A549 (cell line): ENCODE measurements at regions not wholly inside any gene's neighbourhood (a gene's known extent, or its start where the extent isn't known, plus 50 kb on each side); places are given as distances from the start of the nearest gene placed in this dataset.

Source experiments
- ESRRA ChIP-seq: fragments of 150-350 bp; IDR thresholded peaks from 2 replicates; pipeline ENCODE4 v1.6.1; 2014; ENCODE audit warnings: mild to moderate bottlenecking, low read length, borderline replicate concordance
- POLR2A ChIP-seq: IDR thresholded peaks from 2 replicates; pipeline ENCODE4 v1.6.1; 2012; ENCODE audit warnings: mild to moderate bottlenecking, low read length
- RCOR1 ChIP-seq: fragments of 150-350 bp; IDR thresholded peaks from 2 replicates; pipeline ENCODE4 v1.6.1; 2014; ENCODE audit warnings: antibody characterized with exemption, low read length, low read depth
- USF2 ChIP-seq: fragments of 450-650 bp; IDR thresholded peaks from 2 replicates; pipeline ENCODE4 v1.6.1; 2014; ENCODE audit warnings: antibody characterized with exemption
- TF ChIP-seq, protein P1 (sequence below): fragments of >200 bp; sonication (Bioruptor Twin); formaldehyde crosslinking; IDR thresholded peaks from 3 replicates; pipeline ENCODE4 v1.5.1; 2016

GRCh38 chr5:6090079-6090654 lies 288.2 kb downstream of the MED10 start:
- no peak for TF ChIP-seq USF2
- TF ChIP-seq ESRRA = no peak
- TF ChIP-seq POLR2A = no peak
- TF ChIP-seq, protein P1, sequence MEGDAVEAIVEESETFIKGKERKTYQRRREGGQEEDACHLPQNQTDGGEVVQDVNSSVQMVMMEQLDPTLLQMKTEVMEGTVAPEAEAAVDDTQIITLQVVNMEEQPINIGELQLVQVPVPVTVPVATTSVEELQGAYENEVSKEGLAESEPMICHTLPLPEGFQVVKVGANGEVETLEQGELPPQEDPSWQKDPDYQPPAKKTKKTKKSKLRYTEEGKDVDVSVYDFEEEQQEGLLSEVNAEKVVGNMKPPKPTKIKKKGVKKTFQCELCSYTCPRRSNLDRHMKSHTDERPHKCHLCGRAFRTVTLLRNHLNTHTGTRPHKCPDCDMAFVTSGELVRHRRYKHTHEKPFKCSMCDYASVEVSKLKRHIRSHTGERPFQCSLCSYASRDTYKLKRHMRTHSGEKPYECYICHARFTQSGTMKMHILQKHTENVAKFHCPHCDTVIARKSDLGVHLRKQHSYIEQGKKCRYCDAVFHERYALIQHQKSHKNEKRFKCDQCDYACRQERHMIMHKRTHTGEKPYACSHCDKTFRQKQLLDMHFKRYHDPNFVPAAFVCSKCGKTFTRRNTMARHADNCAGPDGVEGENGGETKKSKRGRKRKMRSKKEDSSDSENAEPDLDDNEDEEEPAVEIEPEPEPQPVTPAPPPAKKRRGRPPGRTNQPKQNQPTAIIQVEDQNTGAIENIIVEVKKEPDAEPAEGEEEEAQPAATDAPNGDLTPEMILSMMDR = no peak
- no peak for TF ChIP-seq RCOR1
